ENCODE measurements at regions not wholly inside any gene's neighbourhood (a gene's known extent, or its start where the extent isn't known, plus 50 kb on each side); places are given as distances from the start of the nearest gene placed in this dataset.

DNA sequence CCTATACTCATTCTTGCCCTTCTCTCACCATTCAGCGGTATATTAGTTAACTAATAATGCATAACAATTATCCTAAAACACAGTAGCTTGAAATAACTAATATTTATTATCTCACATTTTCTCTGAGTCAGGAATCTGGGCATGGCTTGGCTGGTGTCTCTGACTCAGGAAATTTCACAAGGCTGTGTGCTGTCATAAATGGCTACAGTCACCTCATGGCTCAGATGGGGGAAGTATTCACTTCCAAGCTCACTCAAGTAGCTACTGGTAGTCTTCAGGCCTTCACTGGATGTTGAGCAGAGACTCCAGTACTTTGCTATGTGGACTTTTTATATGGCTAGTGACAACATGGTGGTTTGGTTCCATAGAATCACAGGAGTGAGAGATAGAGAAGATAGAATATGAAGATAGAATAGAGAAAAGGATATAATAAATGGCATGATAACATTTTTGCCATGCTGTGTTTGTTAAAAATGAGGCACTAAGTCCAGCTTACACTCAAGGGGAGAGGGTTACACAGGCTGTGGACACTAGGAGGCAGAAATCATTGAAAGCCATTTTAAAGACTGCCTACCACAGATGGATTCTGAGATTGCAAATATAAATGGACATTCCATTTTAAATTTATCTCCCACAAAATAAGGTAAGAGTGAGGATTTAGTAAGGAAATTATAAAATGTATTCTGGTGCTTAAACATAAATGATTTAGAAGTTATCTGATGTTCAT lies 997.8 kb upstream of the CHORDC1 start:
- TF ChIP-seq, protein P1, sequence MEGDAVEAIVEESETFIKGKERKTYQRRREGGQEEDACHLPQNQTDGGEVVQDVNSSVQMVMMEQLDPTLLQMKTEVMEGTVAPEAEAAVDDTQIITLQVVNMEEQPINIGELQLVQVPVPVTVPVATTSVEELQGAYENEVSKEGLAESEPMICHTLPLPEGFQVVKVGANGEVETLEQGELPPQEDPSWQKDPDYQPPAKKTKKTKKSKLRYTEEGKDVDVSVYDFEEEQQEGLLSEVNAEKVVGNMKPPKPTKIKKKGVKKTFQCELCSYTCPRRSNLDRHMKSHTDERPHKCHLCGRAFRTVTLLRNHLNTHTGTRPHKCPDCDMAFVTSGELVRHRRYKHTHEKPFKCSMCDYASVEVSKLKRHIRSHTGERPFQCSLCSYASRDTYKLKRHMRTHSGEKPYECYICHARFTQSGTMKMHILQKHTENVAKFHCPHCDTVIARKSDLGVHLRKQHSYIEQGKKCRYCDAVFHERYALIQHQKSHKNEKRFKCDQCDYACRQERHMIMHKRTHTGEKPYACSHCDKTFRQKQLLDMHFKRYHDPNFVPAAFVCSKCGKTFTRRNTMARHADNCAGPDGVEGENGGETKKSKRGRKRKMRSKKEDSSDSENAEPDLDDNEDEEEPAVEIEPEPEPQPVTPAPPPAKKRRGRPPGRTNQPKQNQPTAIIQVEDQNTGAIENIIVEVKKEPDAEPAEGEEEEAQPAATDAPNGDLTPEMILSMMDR (conservative IDR thresholded peaks at IDR 0.05 in 1 of 2, IDR thresholded peaks at IDR 0.05 in 1 of 2; ENCODE audit: extremely low read depth in 1 of 2, insufficient read depth in 1 of 2, low read depth in 1 of 2, low read length in 2 of 2): no peak
- TF ChIP-seq EZH2 (IDR thresholded peaks at IDR 0.05; ENCODE audit: borderline replicate concordance, low read length): no peak
